ENCODE measurements at regions not wholly inside any gene's neighbourhood (a gene's known extent, or its start where the extent isn't known, plus 50 kb on each side); places are given as distances from the start of the nearest gene placed in this dataset.

DNA sequence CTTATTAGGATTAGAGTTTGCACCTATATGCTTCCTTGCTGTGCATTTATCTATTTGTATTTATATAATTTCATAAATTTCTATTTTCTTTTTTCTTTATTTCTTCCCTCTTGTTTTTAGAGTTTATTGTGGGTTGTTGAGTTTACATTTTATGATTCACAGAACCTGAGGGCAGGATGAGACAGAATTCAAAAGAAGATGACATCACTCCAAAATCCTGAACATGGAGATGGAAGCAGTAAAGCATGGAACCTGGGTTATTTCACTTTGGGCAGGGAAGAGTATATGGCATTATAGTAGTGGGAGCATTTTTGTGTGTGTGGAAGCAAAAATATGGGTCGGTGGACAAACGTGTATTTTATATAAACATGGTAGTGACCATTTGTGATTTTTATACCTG lies 157.5 kb downstream of the RFX6 start:
- Histone ChIP-seq H3K9me3 (ENCODE audit: control insufficient read depth, insufficient read depth, low read length) (no peaks in the 10 kb centered on the region), H3K4me3 (ENCODE audit: low read length) (no peak overlapping the region), H3K27ac (ENCODE audit: low read depth, low read length) (no peak overlapping the region), H3K4me2 (ENCODE audit: low read length) (no peak overlapping the region), H3K36me3 (ENCODE audit: control insufficient read depth, low read length) (no peaks in the 10 kb centered on the region), H3K9me2 (replicated peaks; ENCODE audit: control insufficient read depth, low read length) (no peaks in the 10 kb centered on the region), H3K27me3 (ENCODE audit: control insufficient read depth, low read length) (no peaks in the 10 kb centered on the region), H4K20me1 (ENCODE audit: control insufficient read depth, insufficient read depth, low read depth, low read length) (no peaks in the 10 kb centered on the region), H3K79me2 (ENCODE audit: control insufficient read depth, low read length) (no peaks in the 10 kb centered on the region), H3F3A (ENCODE audit: control insufficient read depth, insufficient read depth) (no peaks in the 10 kb centered on the region), H3K4me1 (ENCODE audit: control insufficient read depth, low read length) (no peaks in the 10 kb centered on the region)
- TF ChIP-seq CTCF (IDR thresholded peaks at IDR 0.05; ENCODE audit: low read depth, low read length, poor library complexity, severe bottlenecking) (no peak), EZH2phosphoT487 (IDR thresholded peaks at IDR 0.05; ENCODE audit: borderline replicate concordance, low read length) (no peak)

DNA sequence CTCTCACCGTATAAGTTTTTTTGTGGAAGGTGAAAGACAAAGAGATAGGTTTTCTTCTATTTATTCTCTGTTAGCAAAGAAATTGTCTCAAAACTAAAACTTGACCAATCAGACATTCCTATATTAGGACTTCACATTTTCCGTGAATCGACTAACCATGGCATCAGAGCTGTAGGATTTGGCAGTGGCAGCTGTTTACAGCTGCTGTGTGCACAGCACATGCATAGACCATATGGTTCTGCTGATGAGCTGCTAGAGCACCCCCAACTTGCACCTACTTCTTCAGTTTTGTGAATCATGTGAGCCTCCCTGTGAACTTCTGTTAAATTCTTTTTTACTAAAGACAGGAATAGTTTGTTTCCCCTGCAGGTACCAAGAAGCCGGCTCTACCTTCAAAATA lies 157.9 kb downstream of the RFX6 start:
- Histone ChIP-seq H3F3A (ENCODE audit: control insufficient read depth, insufficient read depth) (no peaks in the 10 kb centered on the region), H3K27me3 (ENCODE audit: control insufficient read depth, low read length) (no peaks in the 10 kb centered on the region), H3K4me1 (ENCODE audit: control insufficient read depth, low read length) (no peaks in the 10 kb centered on the region), H3K79me2 (ENCODE audit: control insufficient read depth, low read length) (no peaks in the 10 kb centered on the region), H3K36me3 (ENCODE audit: control insufficient read depth, low read length) (no peaks in the 10 kb centered on the region), H3K9me3 (ENCODE audit: control insufficient read depth, insufficient read depth, low read length) (no peaks in the 10 kb centered on the region), H3K4me2 (ENCODE audit: low read length) (no peak overlapping the region), H4K20me1 (ENCODE audit: control insufficient read depth, insufficient read depth, low read depth, low read length) (no peaks in the 10 kb centered on the region), H3K9me2 (replicated peaks; ENCODE audit: control insufficient read depth, low read length) (no peaks in the 10 kb centered on the region), H3K27ac (ENCODE audit: low read depth, low read length) (no peak overlapping the region), H3K4me3 (ENCODE audit: low read length) (no peak overlapping the region)
- TF ChIP-seq CTCF (IDR thresholded peaks at IDR 0.05; ENCODE audit: low read depth, low read length, poor library complexity, severe bottlenecking) (no peak), EZH2phosphoT487 (IDR thresholded peaks at IDR 0.05; ENCODE audit: borderline replicate concordance, low read length) (no peak)

DNA sequence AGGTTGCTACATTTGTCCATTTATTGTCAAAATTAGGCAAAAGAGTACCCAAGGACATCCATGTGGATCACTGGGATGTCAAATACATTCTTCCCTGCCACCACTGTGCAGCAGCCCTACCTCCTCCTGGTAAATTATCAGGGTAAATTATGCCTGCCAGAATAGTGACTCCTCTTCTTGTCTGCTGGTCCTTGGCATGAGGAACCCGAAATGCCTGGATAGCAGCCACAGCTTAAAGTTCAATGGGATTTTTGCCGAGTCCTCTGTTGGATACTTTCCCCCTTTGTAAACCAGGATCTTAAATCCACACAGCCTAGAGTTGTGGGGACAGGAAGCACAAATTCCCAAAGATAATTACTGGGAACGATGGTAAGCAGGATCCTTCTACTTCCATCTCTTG lies 173.3 kb downstream of the RFX6 start:
- no peaks in the 10 kb centered on the region for H3K27me3 ChIP-seq (ENCODE audit: control insufficient read depth, low read length)
- no peaks in the 10 kb centered on the region for H3K79me2 ChIP-seq (ENCODE audit: control insufficient read depth, low read length)
- H3K4me3 ChIP-seq (ENCODE audit: low read length): no peak overlapping the region
- no peak overlapping the region for H3K4me2 ChIP-seq (ENCODE audit: low read length)
- H3K27ac ChIP-seq (ENCODE audit: low read depth, low read length): no peak overlapping the region
- no peaks in the 10 kb centered on the region for H3K36me3 ChIP-seq (ENCODE audit: control insufficient read depth, low read length)
- TF ChIP-seq CTCF (IDR thresholded peaks at IDR 0.05; ENCODE audit: low read depth, low read length, poor library complexity, severe bottlenecking) (no peak), EZH2phosphoT487 (IDR thresholded peaks at IDR 0.05; ENCODE audit: borderline replicate concordance, low read length) (no peak)
- H4K20me1 ChIP-seq (ENCODE audit: control insufficient read depth, insufficient read depth, low read depth, low read length): no peaks in the 10 kb centered on the region
- H3K9me3 ChIP-seq (ENCODE audit: control insufficient read depth, insufficient read depth, low read length): no peaks in the 10 kb centered on the region
- no peaks in the 10 kb centered on the region for H3K9me2 ChIP-seq (replicated peaks; ENCODE audit: control insufficient read depth, low read length)
- no peaks in the 10 kb centered on the region for H3F3A ChIP-seq (ENCODE audit: control insufficient read depth, insufficient read depth)
- H3K4me1 ChIP-seq (ENCODE audit: control insufficient read depth, low read length): no peaks in the 10 kb centered on the region

GRCh38 chr6:117072134-117072533 lies 193.2 kb upstream of the VGLL2 start:
- Histone ChIP-seq H3K79me2 (ENCODE audit: control insufficient read depth, low read length) (no peaks in the 10 kb centered on the region), H3K4me3 (ENCODE audit: low read length) (no peak overlapping the region), H3K9me2 (replicated peaks; ENCODE audit: control insufficient read depth, low read length) (no peaks in the 10 kb centered on the region), H3K4me1 (ENCODE audit: control insufficient read depth, low read length) (no peaks in the 10 kb centered on the region), H3K9me3 (ENCODE audit: control insufficient read depth, insufficient read depth, low read length) (no peaks in the 10 kb centered on the region), H3F3A (ENCODE audit: control insufficient read depth, insufficient read depth) (no peaks in the 10 kb centered on the region), H3K4me2 (ENCODE audit: low read length) (no peak overlapping the region), H3K27ac (ENCODE audit: low read depth, low read length) (no peak overlapping the region), H4K20me1 (ENCODE audit: control insufficient read depth, insufficient read depth, low read depth, low read length) (no peaks in the 10 kb centered on the region), H3K36me3 (ENCODE audit: control insufficient read depth, low read length) (no peaks in the 10 kb centered on the region), H3K27me3 (ENCODE audit: control insufficient read depth, low read length) (no peaks in the 10 kb centered on the region)
- TF ChIP-seq CTCF (IDR thresholded peaks at IDR 0.05; ENCODE audit: low read depth, low read length, poor library complexity, severe bottlenecking) (no peak), EZH2phosphoT487 (IDR thresholded peaks at IDR 0.05; ENCODE audit: borderline replicate concordance, low read length) (no peak)
